Smooth muscle cell (in vitro differentiated cells): ENCODE measurements at regions not wholly inside any gene's neighbourhood (a gene's known extent, or its start where the extent isn't known, plus 50 kb on each side); places are given as distances from the start of the nearest gene placed in this dataset.
"Not testable (repeated sequence)": the region's sequence is repeated elsewhere in the genome, so short reads cannot be mapped to it uniquely, and the experiment has no call there.

Experiments
- DNase-seq: peaks from one replicate; lab custom pipeline; 2025; ENCODE audit not compliant: unreplicated experiment; lab: John Stamatoyannopoulos, UW
- H2AFZ ChIP-seq: fragments of 200-600 bp; sonication (generic); 2 replicates; pipeline ENCODE4 v1.6.0; 2016; ENCODE audit warnings: antibody characterized with exemption, low read depth, mild to moderate bottlenecking
- H3F3A ChIP-seq: fragments of 200-600 bp; sonication (generic); 2 replicates; pipeline ENCODE4 v1.6.0; 2017; ENCODE audit warnings: antibody characterized with exemption, low read depth
- H3K27ac ChIP-seq: fragments of 200-600 bp; sonication (generic); 2 replicates; pipeline ENCODE4 v1.5.1; 2016; ENCODE audit warnings: low read depth, mild to moderate bottlenecking
- H3K27me3 ChIP-seq: fragments of 200-600 bp; sonication (generic); 2 replicates; pipeline ENCODE4 v1.6.1; 2016; ENCODE audit warnings: low read depth, mild to moderate bottlenecking
- H3K36me3 ChIP-seq: fragments of 200-600 bp; sonication (generic); 2 replicates; pipeline ENCODE4 v1.5.1; 2016; ENCODE audit warnings: low read depth
- H3K4me1 ChIP-seq: fragments of 200-600 bp; sonication (generic); 2 replicates; pipeline ENCODE4 v1.5.1; 2016; ENCODE audit warnings: low read depth
- H3K4me2 ChIP-seq: fragments of 200-600 bp; sonication (generic); 2 replicates; pipeline ENCODE4 v1.6.0; 2016; ENCODE audit warnings: mild to moderate bottlenecking
- H3K4me3 ChIP-seq: fragments of 200-600 bp; sonication (generic); 2 replicates; pipeline ENCODE4 v1.5.1; 2016; ENCODE audit warnings: mild to moderate bottlenecking
- H3K79me2 ChIP-seq: fragments of 200-600 bp; sonication (generic); 2 replicates; pipeline ENCODE4 v1.6.0; 2016; ENCODE audit warnings: low read depth, mild to moderate bottlenecking
- H3K9ac ChIP-seq: fragments of 200-600 bp; sonication (generic); 2 replicates; pipeline ENCODE4 v1.6.0; 2016; ENCODE audit warnings: low read depth
- H3K9me3 ChIP-seq: fragments of 200-600 bp; sonication (generic); replicated peaks from 2 replicates; pipeline ENCODE4 v1.5.1; 2016; ENCODE audit warnings: low read depth
- H4K20me1 ChIP-seq: fragments of 200-600 bp; sonication (generic); 2 replicates; pipeline ENCODE4 v1.6.0; 2016; ENCODE audit warnings: low read depth
- WGBS: methylation state at CpG from one replicate; pipeline ENCODE4 v1.1.7; 2016; ENCODE audit warnings: low lambda C conversion rate; 5-methylcytosine and 5-hydroxymethylcytosine counted together
- TF ChIP-seq, protein P1 (sequence below): fragments of 200-600 bp; sonication (generic); IDR thresholded peaks from 2 replicates; pipeline ENCODE4 v1.5.1; 2017; ENCODE audit warnings: borderline replicate concordance, mild to moderate bottlenecking, antibody characterized with exemption; ENCODE audit not compliant: insufficient read depth, poor library complexity, severe bottlenecking

DNA sequence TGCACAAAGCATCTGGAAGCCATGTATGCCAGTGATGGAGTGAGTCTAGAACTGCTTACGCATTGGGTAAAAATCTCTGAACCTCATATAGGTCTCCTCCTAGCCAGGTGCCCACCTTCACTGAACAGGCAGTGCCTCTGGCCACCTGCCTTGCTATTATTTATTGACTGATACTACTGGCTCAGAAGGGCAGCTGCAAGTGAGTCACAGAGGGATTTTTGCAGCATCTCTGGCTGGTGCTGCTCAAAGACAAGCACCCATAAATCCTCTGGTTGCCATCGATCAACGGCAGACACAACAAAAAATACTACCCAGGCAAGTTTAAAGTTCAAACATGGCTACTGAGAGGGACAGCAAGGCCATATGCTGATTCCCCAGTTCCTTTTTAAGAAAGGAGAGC, 279.4 kb downstream of the UBE3D start:
- Histone ChIP-seq H3K9ac (no peak overlapping the region), H3K36me3 (no peaks in the 10 kb centered on the region), H3K4me1 (peaks cover 18% of the 10 kb centered on the region), H3K27me3 (no peaks in the 10 kb centered on the region), H3F3A (no peaks in the 10 kb centered on the region), H2AFZ (no peak overlapping the region), H3K4me2 (no peak overlapping the region), H3K9me3 (no peaks in the 10 kb centered on the region), H3K4me3 (no peak overlapping the region), H3K79me2 (no peaks in the 10 kb centered on the region), H4K20me1 (no peaks in the 10 kb centered on the region), H3K27ac (no peak overlapping the region)
- WGBS, result 38% methylated on average over 3 of the region's 3 CpGs
- TF ChIP-seq, protein P1, sequence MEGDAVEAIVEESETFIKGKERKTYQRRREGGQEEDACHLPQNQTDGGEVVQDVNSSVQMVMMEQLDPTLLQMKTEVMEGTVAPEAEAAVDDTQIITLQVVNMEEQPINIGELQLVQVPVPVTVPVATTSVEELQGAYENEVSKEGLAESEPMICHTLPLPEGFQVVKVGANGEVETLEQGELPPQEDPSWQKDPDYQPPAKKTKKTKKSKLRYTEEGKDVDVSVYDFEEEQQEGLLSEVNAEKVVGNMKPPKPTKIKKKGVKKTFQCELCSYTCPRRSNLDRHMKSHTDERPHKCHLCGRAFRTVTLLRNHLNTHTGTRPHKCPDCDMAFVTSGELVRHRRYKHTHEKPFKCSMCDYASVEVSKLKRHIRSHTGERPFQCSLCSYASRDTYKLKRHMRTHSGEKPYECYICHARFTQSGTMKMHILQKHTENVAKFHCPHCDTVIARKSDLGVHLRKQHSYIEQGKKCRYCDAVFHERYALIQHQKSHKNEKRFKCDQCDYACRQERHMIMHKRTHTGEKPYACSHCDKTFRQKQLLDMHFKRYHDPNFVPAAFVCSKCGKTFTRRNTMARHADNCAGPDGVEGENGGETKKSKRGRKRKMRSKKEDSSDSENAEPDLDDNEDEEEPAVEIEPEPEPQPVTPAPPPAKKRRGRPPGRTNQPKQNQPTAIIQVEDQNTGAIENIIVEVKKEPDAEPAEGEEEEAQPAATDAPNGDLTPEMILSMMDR, result no peak
- no peak for DNase-seq

DNA sequence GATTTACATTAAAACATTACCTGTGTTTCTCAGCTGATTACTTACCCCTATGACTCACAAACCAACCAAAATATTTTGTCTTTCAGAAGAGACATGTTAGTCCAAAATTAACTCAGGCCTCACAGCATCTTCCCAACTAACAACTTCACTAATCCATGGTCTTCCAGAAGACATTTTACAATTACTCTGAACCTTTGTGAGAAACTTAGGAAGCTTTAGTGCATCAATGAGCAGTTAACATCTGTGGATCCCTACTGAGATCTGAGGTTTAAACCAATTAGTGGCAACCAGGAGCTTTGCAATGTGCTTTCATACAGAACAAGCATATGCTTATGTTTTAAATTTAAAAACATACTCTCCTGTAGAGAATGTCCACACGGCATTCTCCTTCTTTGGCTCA, 269.7 kb downstream of the UBE3D start:
- Histone ChIP-seq H3K4me3 (no peak overlapping the region), H3K9ac (no peak overlapping the region), H3K4me1 (peaks cover 26% of the 10 kb centered on the region), H3K36me3 (no peaks in the 10 kb centered on the region), H3F3A (no peaks in the 10 kb centered on the region), H3K27me3 (no peaks in the 10 kb centered on the region), H3K9me3 (no peaks in the 10 kb centered on the region), H4K20me1 (no peaks in the 10 kb centered on the region), H3K4me2 (no peak overlapping the region), H3K27ac (no peak overlapping the region), H3K79me2 (no peaks in the 10 kb centered on the region), H2AFZ (no peak overlapping the region)
- WGBS, result 75% methylated on average over 1 of the region's 1 CpG
- DNase-seq, result no peak
- TF ChIP-seq, protein P1, result no peak

DNA sequence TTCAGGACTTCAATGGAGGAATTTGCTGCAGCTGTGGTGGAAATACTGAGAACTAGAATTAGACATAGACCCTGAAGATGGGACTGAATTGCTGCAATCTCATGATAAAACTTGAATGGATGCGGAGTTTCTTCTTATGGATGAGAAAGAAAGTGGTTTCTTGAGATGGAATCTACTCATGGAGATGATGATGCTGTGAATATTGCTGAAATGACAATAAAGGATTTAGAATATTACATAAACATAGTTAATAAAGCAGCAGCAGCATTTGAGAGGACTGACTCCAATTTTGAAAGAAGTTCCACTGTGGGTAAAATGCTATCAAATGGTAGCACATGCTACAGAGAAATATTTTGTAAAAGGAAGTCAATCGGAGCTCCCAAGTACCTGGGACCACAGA, 264.6 kb downstream of the UBE3D start:
- Histone ChIP-seq H4K20me1 (no peaks in the 10 kb centered on the region), H3K4me1 (peaks cover 9% of the 10 kb centered on the region), H3K9me3 (no peaks in the 10 kb centered on the region), H3K27ac (no peak overlapping the region), H3K36me3 (no peaks in the 10 kb centered on the region), H3K9ac (no peak overlapping the region), H3F3A (no peaks in the 10 kb centered on the region), H3K27me3 (no peaks in the 10 kb centered on the region), H2AFZ (no peak overlapping the region), H3K79me2 (no peaks in the 10 kb centered on the region), H3K4me3 (no peak overlapping the region), H3K4me2 (no peak overlapping the region)
- DNase-seq, result no peak
- TF ChIP-seq, protein P1, result no peak
- 96% methylated on average over 2 of the region's 2 CpGs for WGBS

DNA sequence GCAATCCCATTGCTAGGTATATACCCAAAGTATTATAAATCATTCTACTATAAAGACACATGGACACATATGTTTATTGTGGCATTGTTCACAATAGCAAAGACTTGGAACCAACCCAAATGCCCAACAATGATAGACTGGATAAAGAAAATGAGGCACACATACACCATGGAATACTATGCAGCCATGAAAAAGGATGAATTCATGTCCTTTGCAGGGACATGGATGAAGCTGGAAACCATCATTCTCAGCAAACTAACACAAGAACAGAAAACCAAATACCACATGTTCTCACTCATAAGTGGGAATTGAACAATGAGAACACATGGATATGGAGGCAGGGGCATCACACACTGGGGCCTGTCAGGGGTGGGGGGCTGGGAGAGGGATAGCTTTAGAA, 249.4 kb downstream of the UBE3D start:
- DNase-seq, result not testable (repeated sequence)

More for the DNA sequence above, 249.4 kb downstream of the UBE3D start:
- H3K79me2 ChIP-seq, H3K4me1 ChIP-seq, H3K4me3 ChIP-seq, H3K36me3 ChIP-seq, H4K20me1 ChIP-seq, H3K9me3 ChIP-seq, H3K27ac ChIP-seq, H3K4me2 ChIP-seq, H3K9ac ChIP-seq, H3F3A ChIP-seq, H2AFZ ChIP-seq, H3K27me3 ChIP-seq: not testable (repeated sequence)
